ENCODE measurements at regions not wholly inside any gene's neighbourhood (a gene's known extent, or its start where the extent isn't known, plus 50 kb on each side); places are given as distances from the start of the nearest gene placed in this dataset.
"Not testable (repeated sequence)": the region's sequence is repeated elsewhere in the genome, so short reads cannot be mapped to it uniquely, and the experiment has no call there.

DNA sequence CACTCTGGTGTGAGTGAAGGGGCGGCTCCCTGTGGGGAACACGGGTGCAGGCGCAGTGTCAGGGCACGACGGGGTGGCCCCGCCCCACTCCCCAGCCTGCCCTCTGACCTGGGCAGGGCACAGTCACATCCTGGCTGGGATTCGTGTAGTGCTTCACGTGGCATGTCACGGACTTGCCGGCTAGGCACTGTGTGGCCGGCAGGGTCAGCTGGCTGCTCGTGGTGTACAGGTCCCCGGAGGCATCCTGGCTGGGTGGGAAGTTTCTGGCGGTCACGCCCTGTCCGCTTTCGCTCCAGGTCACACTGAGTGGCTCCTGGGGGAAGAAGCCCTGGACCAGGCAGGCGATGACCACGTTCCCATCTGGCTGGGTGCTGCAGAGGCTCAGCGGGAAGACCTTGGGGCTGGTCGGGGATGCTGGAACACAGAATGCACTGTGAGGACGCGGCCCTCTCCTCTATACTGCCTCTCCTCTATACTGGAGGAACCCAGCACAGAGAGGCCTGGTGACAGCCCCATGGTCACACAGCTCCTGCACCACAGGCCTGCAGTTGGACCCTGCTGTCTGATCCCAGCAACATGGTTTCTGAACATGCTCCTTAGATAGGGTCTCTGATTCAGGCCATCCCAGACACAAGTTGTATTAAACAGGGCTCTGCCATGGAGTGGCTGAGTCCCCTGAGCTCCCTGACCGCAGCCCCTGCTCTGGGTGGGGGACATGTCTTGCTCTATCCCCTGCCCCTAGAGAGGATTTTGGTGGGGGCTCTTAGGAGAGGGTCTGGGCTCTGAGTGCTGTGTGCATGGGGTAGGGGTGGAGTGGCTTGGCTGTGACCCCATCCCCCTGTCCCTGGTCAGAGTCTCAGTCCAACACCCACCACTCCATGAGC lies 182.1 kb downstream of the TMEM121 start:
- not testable (repeated sequence) for H3K27me3 ChIP-seq, H3K36me3 ChIP-seq, ATAC-seq, H3K4me3 ChIP-seq, H3K9me3 ChIP-seq, H3K4me1 ChIP-seq, H3K27ac ChIP-seq
- 83 to 91% (median 90%) methylated on average over 7 to 24 of the region's 24 CpGs for WGBS, 4 donors
- intact Hi-C loops (cut with DNase I), result loop anchor here in 2 of 10 donors (5.0 kb wide), 1 partner anchor 121 kb away; no protein-coding TSS in a partner anchor
- DNase-seq, result peak in 1 of 5 donors; percentile 42

DNA sequence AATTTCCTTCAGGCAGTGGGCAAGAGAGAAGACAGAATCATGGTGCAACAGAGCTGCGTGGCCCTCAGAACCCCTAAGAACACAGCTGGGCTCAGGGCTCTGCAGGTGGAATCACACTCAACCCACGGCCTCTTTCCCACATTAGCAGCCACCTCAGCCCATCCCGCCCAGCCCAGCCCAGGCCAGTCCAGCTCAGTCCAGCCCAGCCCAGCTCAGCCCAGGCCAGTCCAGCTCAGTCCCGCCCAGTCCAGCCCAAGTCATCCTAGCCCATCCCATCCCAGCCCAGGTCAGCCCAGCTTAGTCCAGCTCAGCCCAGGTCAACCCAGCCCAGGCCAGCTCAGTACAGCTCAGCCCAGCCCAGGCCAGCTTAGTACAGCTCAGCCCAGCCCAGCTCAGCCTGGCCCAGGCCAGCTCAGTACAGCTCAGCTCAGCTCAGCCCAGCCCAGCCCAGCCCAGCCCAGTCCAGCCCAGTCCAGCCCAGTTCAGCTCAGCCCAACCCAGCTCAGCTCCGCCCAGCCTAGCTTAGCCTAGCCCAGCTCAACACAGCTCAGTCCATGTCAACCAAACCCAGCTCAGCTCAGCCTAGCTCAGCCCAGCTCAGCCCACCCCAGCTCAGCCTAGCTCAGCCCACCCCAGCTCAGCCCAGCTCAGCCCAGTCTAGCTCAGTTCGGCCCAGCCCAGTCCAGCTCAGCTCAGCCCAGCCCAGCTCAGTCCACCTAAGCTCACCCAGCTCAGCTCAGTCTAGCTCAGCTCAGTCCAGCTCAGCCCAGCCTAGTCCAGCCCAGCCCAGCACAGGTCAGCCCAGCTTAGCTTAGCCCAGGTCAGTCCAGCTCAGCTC lies 183.1 kb downstream of the TMEM121 start:
- peak in 1 of 5 donors; percentile 48 for DNase-seq
- H3K27ac ChIP-seq, result no peak overlapping the region
- no peaks in the 10 kb centered on the region for H3K9me3 ChIP-seq
- no peak overlapping the region for H3K4me3 ChIP-seq
- H3K4me1 ChIP-seq, result no peaks in the 10 kb centered on the region
- no peak for TF ChIP-seq POLR2A (IDR thresholded peaks at IDR 0.05)
- TF ChIP-seq, protein P1, sequence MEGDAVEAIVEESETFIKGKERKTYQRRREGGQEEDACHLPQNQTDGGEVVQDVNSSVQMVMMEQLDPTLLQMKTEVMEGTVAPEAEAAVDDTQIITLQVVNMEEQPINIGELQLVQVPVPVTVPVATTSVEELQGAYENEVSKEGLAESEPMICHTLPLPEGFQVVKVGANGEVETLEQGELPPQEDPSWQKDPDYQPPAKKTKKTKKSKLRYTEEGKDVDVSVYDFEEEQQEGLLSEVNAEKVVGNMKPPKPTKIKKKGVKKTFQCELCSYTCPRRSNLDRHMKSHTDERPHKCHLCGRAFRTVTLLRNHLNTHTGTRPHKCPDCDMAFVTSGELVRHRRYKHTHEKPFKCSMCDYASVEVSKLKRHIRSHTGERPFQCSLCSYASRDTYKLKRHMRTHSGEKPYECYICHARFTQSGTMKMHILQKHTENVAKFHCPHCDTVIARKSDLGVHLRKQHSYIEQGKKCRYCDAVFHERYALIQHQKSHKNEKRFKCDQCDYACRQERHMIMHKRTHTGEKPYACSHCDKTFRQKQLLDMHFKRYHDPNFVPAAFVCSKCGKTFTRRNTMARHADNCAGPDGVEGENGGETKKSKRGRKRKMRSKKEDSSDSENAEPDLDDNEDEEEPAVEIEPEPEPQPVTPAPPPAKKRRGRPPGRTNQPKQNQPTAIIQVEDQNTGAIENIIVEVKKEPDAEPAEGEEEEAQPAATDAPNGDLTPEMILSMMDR (IDR thresholded peaks at IDR 0.05), result no peak
- no peaks in the 10 kb centered on the region for H3K27me3 ChIP-seq
- WGBS, 4 donors, result 70 to 85% (median 80%) methylated on average over 5 to 6 of the region's 6 CpGs
- H3K36me3 ChIP-seq, result no peaks in the 10 kb centered on the region
- peak in 1 of 4 donors; percentile 10 for ATAC-seq
- intact Hi-C loops (cut with DNase I), result loop anchor here in 2 of 10 donors (5.0 kb wide), 1 partner anchor 122 kb away; no protein-coding TSS in a partner anchor

DNA sequence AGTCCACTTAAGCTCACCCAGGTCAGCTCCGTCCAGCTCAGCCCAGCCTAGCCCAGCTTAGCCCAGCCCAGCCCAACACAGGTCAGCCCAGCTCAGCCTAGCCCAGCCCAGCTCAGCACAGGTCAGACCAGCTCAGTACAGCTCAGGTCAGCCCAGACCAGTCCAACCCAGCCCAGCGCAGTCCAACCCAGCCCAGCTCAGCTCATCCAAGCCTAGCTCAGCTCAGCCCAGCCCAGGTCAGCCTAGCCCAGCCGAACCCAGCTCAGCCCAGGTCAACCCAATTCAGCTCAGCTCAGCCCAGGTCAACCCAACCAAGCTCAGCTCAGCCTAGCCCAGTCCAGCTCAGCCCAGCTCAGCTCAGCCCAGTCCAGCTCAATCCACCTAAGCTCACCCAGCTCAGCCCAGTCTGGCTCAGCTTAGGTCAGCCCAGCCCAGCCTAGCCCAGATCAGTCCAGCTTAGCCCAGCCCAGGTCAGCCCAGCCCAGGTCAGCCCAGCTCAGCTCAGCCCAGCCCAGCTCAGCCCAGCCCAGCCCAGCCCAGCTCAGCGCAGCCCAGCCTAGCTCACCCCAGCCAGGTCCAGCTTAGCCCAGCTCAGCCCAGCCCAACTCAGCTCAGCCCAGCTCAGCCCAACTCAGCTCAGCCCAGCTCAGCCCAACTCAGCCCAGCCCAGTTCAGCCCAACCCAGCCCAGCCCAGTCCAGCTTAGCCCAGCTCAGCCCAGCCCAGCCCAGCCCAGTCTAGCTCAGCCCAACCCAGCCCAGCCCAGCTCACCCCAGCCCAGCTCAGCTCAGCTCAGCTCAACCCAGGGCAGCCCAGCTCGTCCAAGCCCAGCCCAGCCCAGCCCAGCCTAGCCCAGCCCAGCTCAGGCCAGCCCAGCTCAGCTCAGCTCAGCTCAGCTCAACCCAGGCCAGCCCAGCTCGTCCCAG lies 184.0 kb downstream of the TMEM121 start:
- H3K4me3 ChIP-seq, result no peak overlapping the region
- H3K27ac ChIP-seq, result no peak overlapping the region
- intact Hi-C loops (cut with DNase I), result no loop called here
- no peaks in the 10 kb centered on the region for H3K27me3 ChIP-seq
- peak in 2 of 4 donors; percentile 3 to 20 for ATAC-seq
- TF ChIP-seq, protein P1 (IDR thresholded peaks at IDR 0.05), result no peak
- TF ChIP-seq POLR2A (IDR thresholded peaks at IDR 0.05), result no peak
- 71 to 84% (median 80%) methylated on average over 5 to 6 of the region's 6 CpGs for WGBS, 4 donors
- H3K4me1 ChIP-seq, result no peaks in the 10 kb centered on the region
- no peaks in the 10 kb centered on the region for H3K9me3 ChIP-seq
- no peaks in the 10 kb centered on the region for H3K36me3 ChIP-seq
- peak in 1 of 5 donors; percentile 51 for DNase-seq

DNA sequence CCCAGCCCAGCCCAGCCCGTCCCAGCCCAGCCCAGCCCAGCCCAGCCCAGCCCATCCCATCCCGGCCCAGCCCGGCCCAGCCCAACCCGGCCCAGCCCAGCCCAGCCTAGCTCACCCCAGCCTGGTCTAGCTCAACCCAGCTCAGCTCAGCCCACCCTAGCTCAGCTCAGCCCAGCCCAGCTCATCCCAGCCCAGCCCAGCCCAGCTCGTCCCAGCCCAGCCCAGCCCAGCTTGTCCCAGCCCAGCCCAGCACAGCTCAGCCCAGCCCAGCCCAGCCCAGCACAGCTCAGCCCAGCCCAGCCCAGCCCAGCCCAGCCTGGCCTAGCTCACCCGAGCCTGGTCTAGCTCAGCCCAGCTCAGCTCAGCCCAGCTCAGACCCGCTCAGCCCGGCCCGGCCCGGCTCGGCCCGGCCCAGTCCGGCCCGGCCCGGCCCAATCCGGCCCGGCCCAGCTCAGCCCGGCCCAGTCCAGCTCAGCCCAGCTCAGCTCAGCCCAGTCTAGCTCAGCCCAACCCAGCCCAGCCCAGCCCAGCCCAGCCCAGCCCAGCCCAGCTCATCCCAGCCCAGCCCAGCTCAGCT lies 184.7 kb downstream of the TMEM121 start:
- Histone ChIP-seq H3K36me3 (no peaks in the 10 kb centered on the region), H3K4me3 (no peak overlapping the region), H3K4me1 (no peaks in the 10 kb centered on the region), H3K27me3 (no peaks in the 10 kb centered on the region), H3K27ac (no peak overlapping the region), H3K9me3 (no peaks in the 10 kb centered on the region)
- no peak for TF ChIP-seq POLR2A (IDR thresholded peaks at IDR 0.05)
- TF ChIP-seq, protein P1 (IDR thresholded peaks at IDR 0.05), result no peak
- intact Hi-C loops (cut with DNase I), result no loop called here
- WGBS, 4 donors, result 81 to 100% (median 91%) methylated on average over 1 to 18 of the region's 18 CpGs
- DNase-seq, result peak in 1 of 5 donors; percentile 44
- no peak for ATAC-seq

Measured in heart left ventricle (tissue), 16 donors.